ENCODE measurements at regions not wholly inside any gene's neighbourhood (a gene's known extent, or its start where the extent isn't known, plus 50 kb on each side); places are given as distances from the start of the nearest gene placed in this dataset.
"Not testable (repeated sequence)": the region's sequence is repeated elsewhere in the genome, so short reads cannot be mapped to it uniquely, and the experiment has no call there.

- no peak for DNase-seq (ENCODE audit: low read depth)
These were observed 50.2 kb upstream of the HIVEP1 start for GRCh38 chr6:11961923-11962322.

- no peak for DNase-seq (ENCODE audit: low read depth)
These were observed 51.0 kb upstream of the HIVEP1 start for GRCh38 chr6:11960909-11961779.

- DNase-seq (ENCODE audit: low read depth): no peak
These were observed 55.3 kb upstream of the HIVEP1 start for GRCh38 chr6:11956781-11957180.

GRCh38 chr6:11953641-11954040 is 58.5 kb upstream of the HIVEP1 start:
- DNase-seq (ENCODE audit: low read depth): no peak

- no peak for DNase-seq (ENCODE audit: low read depth)
These were observed 59.8 kb upstream of the HIVEP1 start for GRCh38 chr6:11952316-11952715.

GRCh38 chr6:11951868-11952267 is 60.2 kb upstream of the HIVEP1 start:
- DNase-seq (ENCODE audit: low read depth): no peak

- peak; percentile 9 for DNase-seq (ENCODE audit: low read depth)
These were observed 62.0 kb upstream of the HIVEP1 start for GRCh38 chr6:11950109-11950508.

- no peak for DNase-seq (ENCODE audit: low read depth)
These were observed 64.5 kb upstream of the HIVEP1 start for GRCh38 chr6:11947575-11947974.

GRCh38 chr6:11947063-11947462 is 65.0 kb upstream of the HIVEP1 start:
- DNase-seq (ENCODE audit: low read depth): no peak

- DNase-seq (ENCODE audit: low read depth): no peak
These were observed 68.0 kb upstream of the HIVEP1 start for GRCh38 chr6:11944111-11944510.

- peak; percentile 12 for DNase-seq (ENCODE audit: low read depth)
These were observed 69.1 kb upstream of the HIVEP1 start for GRCh38 chr6:11943060-11943459.

- DNase-seq (ENCODE audit: low read depth): no peak
These were observed 69.8 kb upstream of the HIVEP1 start for GRCh38 chr6:11942185-11942864.

- not testable (repeated sequence) for DNase-seq (ENCODE audit: low read depth)
These were observed 71.5 kb upstream of the HIVEP1 start for GRCh38 chr6:11940532-11941166.

GRCh38 chr6:11938285-11938890 is 73.7 kb upstream of the HIVEP1 start:
- no peak for DNase-seq (ENCODE audit: low read depth)

- peak; percentile 52 for DNase-seq (ENCODE audit: low read depth)
These were observed 77.5 kb upstream of the HIVEP1 start for GRCh38 chr6:11934638-11935037.

GRCh38 chr6:11932892-11933291 is 79.2 kb upstream of the HIVEP1 start:
- not testable (repeated sequence) for DNase-seq (ENCODE audit: low read depth)

GRCh38 chr6:11931296-11932035 is 80.6 kb upstream of the HIVEP1 start:
- no peak for DNase-seq (ENCODE audit: low read depth)

GRCh38 chr6:11930834-11931233 is 81.3 kb upstream of the HIVEP1 start:
- DNase-seq (ENCODE audit: low read depth): not testable (repeated sequence)

- DNase-seq (ENCODE audit: low read depth): no peak
These were observed 81.9 kb upstream of the HIVEP1 start for GRCh38 chr6:11930240-11930639.

GRCh38 chr6:11929241-11929835 is 82.8 kb upstream of the HIVEP1 start:
- DNase-seq (ENCODE audit: low read depth): peak; percentile 14

Measured in amniotic epithelial cell (primary cell).